Renal pelvis (tissue), 1 donor: ENCODE measurements at regions not wholly inside any gene's neighbourhood (a gene's known extent, or its start where the extent isn't known, plus 50 kb on each side); places are given as distances from the start of the nearest gene placed in this dataset.

ENCODE experiments used
- DNase-seq: peaks from one replicate; pipeline ENCODE4 v3.0.0-alpha.2; 2013

- no peak for DNase-seq
Observed at GRCh38 chr5:56460195-56460546, 227.0 kb upstream of the ANKRD55 start.

- DNase-seq = no peak
Observed at GRCh38 chr5:56459394-56460194, 226.5 kb upstream of the ANKRD55 start.

GRCh38 chr5:56457887-56458812 is 225.0 kb upstream of the ANKRD55 start:
- DNase-seq = peak; percentile 24

- DNase-seq = no peak
Observed at GRCh38 chr5:56456002-56456401, 222.9 kb upstream of the ANKRD55 start.

GRCh38 chr5:56455417-56455816 is 222.3 kb upstream of the ANKRD55 start:
- DNase-seq = no peak

GRCh38 chr5:56454219-56454862 is 221.2 kb upstream of the ANKRD55 start:
- DNase-seq = no peak

- no peak for DNase-seq
Observed at GRCh38 chr5:56451742-56452141, 218.6 kb upstream of the ANKRD55 start.

- DNase-seq = no peak
Observed at GRCh38 chr5:56450766-56451165, 217.6 kb upstream of the ANKRD55 start.

- no peak for DNase-seq
Observed at GRCh38 chr5:56449071-56449640, 216.0 kb upstream of the ANKRD55 start.

- no peak for DNase-seq
Observed at GRCh38 chr5:56447656-56448055, 214.5 kb upstream of the ANKRD55 start.

GRCh38 chr5:56447232-56447631 is 214.1 kb upstream of the ANKRD55 start:
- DNase-seq = no peak

- DNase-seq = no peak
Observed at GRCh38 chr5:56446728-56447127, 213.6 kb upstream of the ANKRD55 start.

- no peak for DNase-seq
Observed at GRCh38 chr5:56443826-56444225, 210.7 kb upstream of the ANKRD55 start.

- no peak for DNase-seq
Observed at GRCh38 chr5:56440871-56441740, 208.0 kb upstream of the ANKRD55 start.

- DNase-seq = no peak
Observed at GRCh38 chr5:56434986-56435385, 201.9 kb upstream of the ANKRD55 start.

GRCh38 chr5:56433039-56433617 is 200.0 kb upstream of the ANKRD55 start:
- DNase-seq = no peak

GRCh38 chr5:56432321-56432720 is 199.2 kb upstream of the ANKRD55 start:
- no peak for DNase-seq

GRCh38 chr5:56430422-56430821 is 197.3 kb upstream of the ANKRD55 start:
- no peak for DNase-seq

- DNase-seq = no peak
Observed at GRCh38 chr5:56429110-56429561, 196.0 kb upstream of the ANKRD55 start.

- no peak for DNase-seq
Observed at GRCh38 chr5:56426693-56427092, 193.6 kb upstream of the ANKRD55 start.
